GM06990 (cell line): ENCODE measurements at regions not wholly inside any gene's neighbourhood (a gene's known extent, or its start where the extent isn't known, plus 50 kb on each side); places are given as distances from the start of the nearest gene placed in this dataset.
"Not testable (repeated sequence)": the region's sequence is repeated elsewhere in the genome, so short reads cannot be mapped to it uniquely, and the experiment has no call there.

Experiments
- DNase-seq: peaks from one replicate; pipeline ENCODE4 v3.0.0-alpha.2; 2011; ENCODE audit not compliant: insufficient read length; ENCODE audit errors: extremely low read depth
- H3K27me3 ChIP-seq: replicated peaks from 2 replicates; pipeline ENCODE4 v1.6.0; 2011; ENCODE audit warnings: low read length; ENCODE audit not compliant: control insufficient read depth, insufficient read depth
- H3K36me3 ChIP-seq: 2 replicates; pipeline ENCODE4 v1.5.1; 2011; ENCODE audit warnings: low read length; ENCODE audit not compliant: control insufficient read depth, insufficient read depth
- H3K4me3 ChIP-seq: replicated peaks from 2 replicates; pipeline ENCODE4 v1.5.1; 2011; ENCODE audit warnings: low read depth, mild to moderate bottlenecking, control low read depth, low read length
- TF ChIP-seq, protein P1 (sequence below): IDR thresholded peaks from 2 replicates; pipeline ENCODE4 v1.5.1; 2011; ENCODE audit warnings: low read length, control low read depth, mild to moderate bottlenecking, inconsistent platforms; ENCODE audit not compliant: insufficient read depth, poor library complexity, severe bottlenecking

DNA sequence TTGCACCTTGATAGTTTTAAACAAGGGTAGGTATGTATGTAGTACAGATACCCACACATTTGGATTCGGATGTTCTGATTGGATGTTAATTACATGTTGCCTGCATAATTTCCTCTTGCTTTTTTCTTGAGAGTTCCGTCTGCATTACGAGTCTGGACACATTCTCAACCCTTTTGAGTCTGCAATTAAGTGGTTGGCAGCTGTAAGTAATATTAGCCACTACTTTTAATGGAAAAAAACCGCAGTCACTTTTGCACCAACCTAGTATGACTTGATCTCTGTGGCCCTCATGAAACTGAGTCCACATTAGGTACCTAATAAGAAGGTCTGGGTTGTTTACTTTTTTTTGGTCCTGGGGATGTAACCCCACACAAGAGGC lies 217.3 kb downstream of the VAPA start:
- no peaks in the 10 kb centered on the region for H3K36me3 ChIP-seq
- H3K4me3 ChIP-seq: no peak overlapping the region
- DNase-seq: no peak
- H3K27me3 ChIP-seq: no peaks in the 10 kb centered on the region; the same call in 1 of the 2 replicates
- TF ChIP-seq, protein P1, sequence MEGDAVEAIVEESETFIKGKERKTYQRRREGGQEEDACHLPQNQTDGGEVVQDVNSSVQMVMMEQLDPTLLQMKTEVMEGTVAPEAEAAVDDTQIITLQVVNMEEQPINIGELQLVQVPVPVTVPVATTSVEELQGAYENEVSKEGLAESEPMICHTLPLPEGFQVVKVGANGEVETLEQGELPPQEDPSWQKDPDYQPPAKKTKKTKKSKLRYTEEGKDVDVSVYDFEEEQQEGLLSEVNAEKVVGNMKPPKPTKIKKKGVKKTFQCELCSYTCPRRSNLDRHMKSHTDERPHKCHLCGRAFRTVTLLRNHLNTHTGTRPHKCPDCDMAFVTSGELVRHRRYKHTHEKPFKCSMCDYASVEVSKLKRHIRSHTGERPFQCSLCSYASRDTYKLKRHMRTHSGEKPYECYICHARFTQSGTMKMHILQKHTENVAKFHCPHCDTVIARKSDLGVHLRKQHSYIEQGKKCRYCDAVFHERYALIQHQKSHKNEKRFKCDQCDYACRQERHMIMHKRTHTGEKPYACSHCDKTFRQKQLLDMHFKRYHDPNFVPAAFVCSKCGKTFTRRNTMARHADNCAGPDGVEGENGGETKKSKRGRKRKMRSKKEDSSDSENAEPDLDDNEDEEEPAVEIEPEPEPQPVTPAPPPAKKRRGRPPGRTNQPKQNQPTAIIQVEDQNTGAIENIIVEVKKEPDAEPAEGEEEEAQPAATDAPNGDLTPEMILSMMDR: no peak

DNA sequence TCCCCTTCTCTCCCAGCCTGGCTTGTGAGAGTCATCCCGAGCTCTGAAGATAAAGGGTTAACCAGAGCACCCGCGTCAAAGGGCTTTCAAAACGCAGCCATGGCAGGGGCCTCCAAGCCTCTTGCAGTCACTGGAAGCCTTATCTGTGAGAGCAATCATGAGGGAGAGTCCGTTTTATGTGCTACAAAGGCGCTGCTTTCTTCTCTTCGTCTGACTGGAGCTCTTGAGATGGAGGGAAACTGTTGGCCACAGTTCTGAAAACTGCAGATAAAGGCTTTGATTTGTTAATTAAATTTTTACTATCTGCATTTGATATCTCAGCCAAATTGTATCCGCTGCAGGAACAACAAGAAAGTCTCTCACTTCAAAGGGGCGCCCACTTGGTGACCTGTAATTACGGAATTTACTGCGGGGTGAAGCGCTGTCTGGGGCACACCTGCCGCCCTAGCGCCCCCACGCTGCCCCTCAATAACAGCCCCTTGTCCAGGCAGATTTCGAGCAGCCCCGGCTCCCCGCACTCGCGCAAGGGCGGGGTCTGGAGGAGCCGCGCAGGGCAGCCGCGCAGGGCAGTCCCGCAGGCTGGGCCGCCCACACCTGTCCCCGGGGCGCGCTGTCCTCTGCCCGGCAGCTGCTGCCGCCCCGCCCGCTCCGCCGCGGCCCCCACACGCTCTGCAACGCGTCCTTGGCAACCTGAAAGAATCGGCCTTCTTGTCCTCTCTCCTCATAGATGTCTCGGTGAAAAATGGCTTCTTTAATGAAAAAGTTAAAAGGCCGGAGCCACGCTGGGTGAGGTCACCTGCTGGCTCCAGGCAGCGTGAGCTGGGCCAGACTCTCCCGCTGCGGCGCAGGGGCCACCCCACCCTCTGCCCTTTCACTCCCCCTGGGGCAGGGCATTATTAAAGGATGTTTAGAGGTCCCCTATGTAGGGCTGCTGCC lies 217.9 kb downstream of the VAPA start:
- H3K36me3 ChIP-seq: no peaks in the 10 kb centered on the region
- TF ChIP-seq, protein P1: no peak
- no peak for DNase-seq
- H3K4me3 ChIP-seq: no peak overlapping the region
- H3K27me3 ChIP-seq: no peaks in the 10 kb centered on the region; the same call in 1 of the 2 replicates

DNA sequence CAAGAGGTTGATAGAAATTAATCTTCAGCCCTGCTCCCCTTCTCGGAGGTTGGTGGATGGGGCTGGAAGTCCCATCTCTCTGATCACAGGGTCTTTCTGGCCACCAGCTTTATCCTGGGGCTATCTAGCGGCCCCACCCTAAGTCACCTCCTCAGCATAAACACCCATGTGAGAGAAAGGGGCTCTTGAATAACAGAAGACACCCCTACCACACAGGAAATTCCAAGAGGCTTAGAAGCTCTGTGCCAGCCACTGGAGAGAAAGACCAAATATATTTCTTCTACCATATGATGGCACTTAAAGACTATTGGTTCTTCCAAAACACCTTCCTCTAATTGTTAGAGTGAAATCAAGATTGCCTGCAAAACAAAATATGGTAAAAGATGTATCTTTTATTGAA lies 219.7 kb downstream of the VAPA start:
- TF ChIP-seq, protein P1: no peak
- Histone ChIP-seq H3K4me3 (no peak overlapping the region), H3K36me3 (no peaks in the 10 kb centered on the region), H3K27me3 (no peaks in the 10 kb centered on the region; the same call in 1 of the 2 replicates)
- DNase-seq: no peak

DNA sequence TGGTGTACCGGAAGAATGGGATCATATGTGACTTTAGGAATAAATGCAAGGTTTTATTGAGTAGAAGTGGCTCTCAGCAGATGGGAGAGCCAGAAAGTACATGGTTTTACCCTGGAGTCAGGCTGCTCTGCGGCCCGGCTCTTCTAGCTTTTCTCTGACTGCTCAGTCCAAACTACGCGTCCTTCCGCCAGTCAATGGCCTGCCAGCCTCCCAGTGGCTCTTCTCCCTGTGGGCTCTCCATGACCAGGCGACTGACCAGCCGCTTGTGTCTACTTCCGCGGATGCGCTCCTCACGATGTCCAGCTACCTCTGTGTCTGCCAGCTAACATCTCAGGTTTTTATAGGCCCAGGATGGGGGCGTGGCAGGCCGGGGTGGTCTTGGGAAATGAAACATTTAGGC lies 220.4 kb downstream of the VAPA start:
- no peak overlapping the region for H3K4me3 ChIP-seq
- DNase-seq: no peak
- H3K36me3 ChIP-seq: no peaks in the 10 kb centered on the region
- H3K27me3 ChIP-seq: no peaks in the 10 kb centered on the region; the same call in 1 of the 2 replicates
- TF ChIP-seq, protein P1: no peak

DNA sequence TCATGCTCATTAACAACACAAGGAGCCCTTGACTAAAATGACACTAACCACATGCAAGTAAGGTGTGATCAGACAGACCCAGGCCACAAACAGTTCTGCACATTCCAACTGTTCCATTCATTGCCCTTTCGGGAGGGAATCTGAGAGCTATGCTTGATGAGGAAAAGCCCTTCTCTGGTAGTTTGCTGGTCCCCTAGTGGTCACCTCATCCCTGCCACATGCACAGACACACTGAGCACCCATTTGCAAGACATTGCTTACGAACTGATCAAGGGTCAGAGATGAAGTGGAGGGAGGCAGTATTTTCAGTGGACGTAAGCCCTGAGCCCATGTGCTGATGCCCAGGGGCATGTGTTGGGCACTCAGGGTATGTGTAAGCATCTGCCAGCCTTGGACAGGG lies 220.9 kb downstream of the VAPA start:
- not testable (repeated sequence) for H3K27me3 ChIP-seq, H3K36me3 ChIP-seq, DNase-seq, H3K4me3 ChIP-seq

DNA sequence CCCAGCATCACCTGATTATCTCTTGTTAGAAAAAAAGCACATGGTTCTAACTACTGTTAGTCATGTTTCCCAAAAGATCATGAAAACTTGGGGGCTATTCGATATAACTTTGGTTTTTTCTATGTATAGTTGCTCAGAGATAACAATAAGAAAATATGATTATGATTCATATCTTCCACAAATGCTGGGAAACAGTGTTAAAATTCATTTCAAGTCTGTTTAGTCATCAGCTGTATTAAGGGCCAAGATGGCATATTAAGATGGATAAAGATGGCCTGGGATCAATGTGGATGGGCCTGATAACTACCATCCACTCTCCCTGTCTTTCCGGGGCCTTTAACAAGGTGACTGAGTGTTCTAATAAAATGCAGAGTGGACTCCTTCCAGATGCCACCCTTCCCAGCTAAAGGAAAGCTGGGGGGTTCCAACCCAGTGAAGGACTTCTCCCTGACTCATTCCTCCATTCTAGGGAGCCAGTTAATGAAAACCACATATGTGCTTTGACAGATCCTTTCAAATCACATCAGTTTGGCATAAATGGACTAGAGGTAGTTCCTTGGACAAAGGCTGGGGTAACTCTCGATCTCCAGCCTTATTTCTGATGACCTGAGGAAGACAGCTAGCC lies 221.6 kb downstream of the VAPA start:
- DNase-seq: no peak

More for the DNA sequence above, 221.6 kb downstream of the VAPA start:
- Histone ChIP-seq H3K36me3 (no peaks in the 10 kb centered on the region), H3K27me3 (no peaks in the 10 kb centered on the region; the same call in 1 of the 2 replicates), H3K4me3 (no peak overlapping the region)
- TF ChIP-seq, protein P1: no peak
